Body of pancreas (tissue), 4 donors: ENCODE measurements at regions not wholly inside any gene's neighbourhood (a gene's known extent, or its start where the extent isn't known, plus 50 kb on each side); places are given as distances from the start of the nearest gene placed in this dataset.
"Not testable (repeated sequence)": the region's sequence is repeated elsewhere in the genome, so short reads cannot be mapped to it uniquely, and the experiment has no call there.

Source experiments
- CTCF ChIP-seq, 7 experiments: fragments of 450-650 bp in 4 of 7; fragments of 200-600 bp in 3 of 7; sonication (generic) in 3 of 7; IDR thresholded peaks; one replicate each; pipeline ENCODE4 v1.5.1; 2016 to 2019; ENCODE audit warnings: antibody characterized with exemption in 7 of 7
- POLR2A ChIP-seq, 3 donors: fragments of 450-650 bp; IDR thresholded peaks; one replicate each; pipeline ENCODE4 v1.6.1; 2016; ENCODE audit warnings: antibody characterized with exemption in 3 of 3, mild to moderate bottlenecking in 2 of 3

- TF ChIP-seq POLR2A, CTCF (IDR thresholded peaks at IDR 0.05): not testable (repeated sequence)
Measured at GRCh38 chr2:111580616-111581015, 303.4 kb downstream of the ANAPC1 start.
